ENCODE measurements at regions not wholly inside any gene's neighbourhood (a gene's known extent, or its start where the extent isn't known, plus 50 kb on each side); places are given as distances from the start of the nearest gene placed in this dataset.

- Mint-ChIP-seq H3K4me1 (no peaks in the 10 kb centered on the region), H3K27ac (no peak overlapping the region), H3K36me3 (no peaks in the 10 kb centered on the region), H3K9me3 (no peaks in the 10 kb centered on the region), H3K4me3 (no peak overlapping the region)
- DNase-seq (ENCODE audit: low spot score in 2 of 2) (no peak), ATAC-seq (no peak)
Observed at GRCh38 chr7:26447116-26447515, 155.5 kb downstream of the SNX10 start.

- Mint-ChIP-seq H3K27ac (peak overlapping the region; percentile 8), H3K9me3 (no peaks in the 10 kb centered on the region)
- no peak for DNase-seq (ENCODE audit: low spot score in 2 of 2)
Observed at GRCh38 chr7:26449175-26450165, 157.8 kb downstream of the SNX10 start.

DNA sequence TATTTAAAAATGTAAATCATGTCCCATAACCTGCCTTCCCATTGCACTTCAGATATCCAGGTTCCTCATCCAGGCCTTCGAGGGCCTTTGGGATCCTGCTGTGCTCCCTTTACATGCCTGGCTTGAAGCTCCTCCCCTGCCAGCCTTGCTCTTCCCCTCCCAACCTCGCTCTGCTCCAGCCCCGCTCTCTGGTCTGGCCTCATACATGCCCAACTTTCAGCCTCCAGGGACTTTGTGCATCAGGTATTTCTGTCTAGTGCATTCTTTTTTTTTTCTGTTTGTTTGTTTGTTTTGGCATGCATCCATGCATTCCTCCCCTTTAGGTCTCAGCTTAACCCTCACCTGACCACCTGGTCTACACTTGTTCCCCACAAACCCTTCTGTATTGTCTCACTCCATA lies 160.3 kb downstream of the SNX10 start:
- Mint-ChIP-seq H3K4me1 (no peaks in the 10 kb centered on the region), H3K36me3 (no peaks in the 10 kb centered on the region), H3K9me3 (no peaks in the 10 kb centered on the region), H3K27ac (no peak overlapping the region), H3K4me3 (no peak overlapping the region)
- DNase-seq (ENCODE audit: low spot score in 2 of 2), result no peak
- ATAC-seq, result no peak

More at GRCh38 chr7:26449175-26450165, 157.8 kb downstream of the SNX10 start:
- no peaks in the 10 kb centered on the region for H3K36me3 Mint-ChIP-seq
- H3K4me3 Mint-ChIP-seq, result no peak overlapping the region
- H3K4me1 Mint-ChIP-seq, result no peaks in the 10 kb centered on the region
- peak; percentile 26 for ATAC-seq

DNA sequence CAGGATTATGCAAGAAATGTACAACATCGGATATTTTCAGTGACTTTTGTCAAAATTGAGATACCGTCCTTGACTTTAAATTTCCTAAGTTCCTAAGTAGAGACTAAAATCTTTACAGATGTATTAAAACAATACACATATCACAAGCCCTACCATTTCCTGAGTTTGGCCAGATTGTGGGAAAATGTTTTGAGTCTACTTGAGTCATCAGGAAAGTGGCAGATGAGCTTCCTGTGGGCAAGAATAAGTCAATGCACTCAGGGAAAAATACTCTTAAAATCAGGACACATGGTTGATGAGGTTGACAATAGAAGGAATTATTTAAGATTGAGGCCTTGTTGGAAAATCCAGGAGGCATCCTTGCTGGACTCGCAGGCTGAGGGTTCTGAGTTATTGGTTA lies 162.5 kb downstream of the SNX10 start:
- Mint-ChIP-seq H3K36me3 (no peaks in the 10 kb centered on the region), H3K4me3 (no peak overlapping the region), H3K9me3 (no peaks in the 10 kb centered on the region), H3K27ac (no peak overlapping the region), H3K4me1 (no peaks in the 10 kb centered on the region)
- DNase-seq (ENCODE audit: low spot score in 2 of 2) (no peak), ATAC-seq (no peak)

DNA sequence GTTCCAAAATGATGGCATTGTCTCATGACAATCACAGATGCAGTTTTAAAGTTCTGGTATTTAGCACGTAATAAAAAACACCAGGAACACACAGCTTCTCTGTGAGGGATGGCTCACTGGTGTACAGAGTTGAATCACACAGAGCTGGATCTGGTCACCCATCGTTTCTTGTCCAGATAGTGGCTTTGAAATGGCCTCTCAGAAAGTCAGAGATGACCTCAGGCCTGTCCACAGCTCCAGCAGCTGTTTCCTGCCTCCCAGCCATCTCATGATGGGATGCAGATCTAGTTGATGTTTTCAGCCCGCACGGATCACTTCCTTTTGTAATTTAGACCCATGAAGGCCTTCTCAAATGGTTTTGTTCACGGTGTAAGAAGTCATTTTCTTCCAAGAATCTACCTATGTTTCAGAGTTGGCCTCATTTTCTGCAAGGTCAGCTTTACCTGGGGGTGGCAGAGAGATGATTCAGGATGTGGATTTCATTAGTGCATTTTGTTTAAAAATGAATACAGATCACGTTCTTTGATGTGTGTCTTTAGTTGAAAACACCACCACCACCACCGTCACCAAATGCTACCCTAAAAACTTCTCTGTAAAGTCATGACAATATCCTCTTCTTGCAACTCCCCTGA lies 166.2 kb downstream of the SNX10 start:
- no peak for ATAC-seq
- DNase-seq (ENCODE audit: low spot score in 2 of 2), result no peak
- Mint-ChIP-seq H3K9me3 (no peaks in the 10 kb centered on the region), H3K4me1 (no peaks in the 10 kb centered on the region), H3K4me3 (no peak overlapping the region), H3K36me3 (no peaks in the 10 kb centered on the region), H3K27ac (no peak overlapping the region)

DNA sequence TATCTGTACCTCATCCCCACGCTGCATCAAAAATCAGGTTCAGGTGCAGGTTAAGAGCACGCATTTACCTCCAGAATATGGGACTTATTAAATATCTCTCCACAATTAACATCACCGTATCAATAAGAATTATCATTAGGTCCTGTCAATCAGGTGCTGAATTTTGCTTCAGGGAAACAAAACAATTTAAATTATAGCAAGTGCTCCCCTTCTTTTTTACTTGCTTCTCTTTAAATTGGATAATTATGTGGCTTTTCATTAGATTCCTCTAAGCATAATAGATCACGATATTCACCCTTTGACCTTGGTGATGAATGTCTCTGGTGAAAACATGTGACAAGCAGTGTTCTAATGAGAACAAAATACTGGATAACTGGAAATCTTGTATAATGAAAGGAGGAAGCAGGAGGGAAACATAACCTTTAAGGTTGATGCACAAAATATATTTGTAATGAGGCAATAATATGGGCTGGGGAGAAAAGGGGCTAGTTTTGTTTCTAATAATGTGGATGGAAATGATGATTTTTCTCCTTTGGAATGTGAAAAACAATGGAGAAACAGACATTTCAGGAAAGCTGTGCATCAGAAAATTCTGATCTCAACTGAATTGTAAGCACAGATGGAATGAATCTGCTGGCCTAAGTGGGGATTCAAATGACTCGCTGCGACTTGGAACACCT lies 166.9 kb downstream of the SNX10 start:
- H3K4me3 Mint-ChIP-seq, result no peak overlapping the region
- H3K9me3 Mint-ChIP-seq, result no peaks in the 10 kb centered on the region
- no peak overlapping the region for H3K27ac Mint-ChIP-seq
- ATAC-seq (no peak), DNase-seq (ENCODE audit: low spot score in 2 of 2) (no peak)
- H3K36me3 Mint-ChIP-seq, result no peaks in the 10 kb centered on the region
- H3K4me1 Mint-ChIP-seq, result no peaks in the 10 kb centered on the region

DNA sequence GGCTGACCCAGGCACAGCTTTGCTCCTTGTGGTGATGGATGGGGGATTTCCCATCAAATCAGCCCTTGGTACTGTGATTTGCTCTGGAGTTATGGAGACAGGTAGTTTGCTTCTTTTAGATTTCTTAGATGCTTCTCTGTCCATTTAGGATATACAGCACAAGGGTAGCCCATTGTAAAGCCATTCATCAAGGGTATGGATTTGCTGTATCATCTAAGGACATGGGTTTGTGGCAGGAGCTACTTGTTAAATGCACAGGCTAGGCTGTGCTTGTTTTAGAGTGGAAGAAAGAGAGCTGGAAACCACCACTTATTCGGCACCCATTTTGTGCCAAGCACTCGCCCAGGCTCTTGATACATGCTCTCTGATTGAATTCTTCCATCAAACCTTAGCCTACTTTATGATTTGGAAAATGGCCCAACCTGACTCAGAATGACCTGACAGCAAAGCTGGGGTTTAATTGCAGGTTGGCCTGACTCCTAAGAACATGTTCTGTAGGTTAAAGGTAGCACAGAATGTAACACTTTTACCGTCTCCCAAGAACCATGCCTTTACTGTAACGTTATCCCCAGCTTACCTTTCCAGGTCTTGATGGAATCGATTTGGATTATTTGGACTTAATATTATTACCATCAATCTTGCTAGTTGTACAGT lies 168.0 kb downstream of the SNX10 start:
- Mint-ChIP-seq H3K9me3 (no peaks in the 10 kb centered on the region), H3K27ac (no peak overlapping the region), H3K4me3 (no peak overlapping the region), H3K4me1 (no peaks in the 10 kb centered on the region), H3K36me3 (no peaks in the 10 kb centered on the region)
- DNase-seq (ENCODE audit: low spot score in 2 of 2) (no peak), ATAC-seq (no peak)

GRCh38 chr7:26460351-26461085 lies 168.9 kb downstream of the SNX10 start:
- Mint-ChIP-seq H3K36me3 (no peaks in the 10 kb centered on the region), H3K27ac (no peak overlapping the region), H3K4me3 (no peak overlapping the region), H3K4me1 (no peaks in the 10 kb centered on the region), H3K9me3 (no peaks in the 10 kb centered on the region)
- no peak for ATAC-seq
- no peak for DNase-seq (ENCODE audit: low spot score in 2 of 2)

DNA sequence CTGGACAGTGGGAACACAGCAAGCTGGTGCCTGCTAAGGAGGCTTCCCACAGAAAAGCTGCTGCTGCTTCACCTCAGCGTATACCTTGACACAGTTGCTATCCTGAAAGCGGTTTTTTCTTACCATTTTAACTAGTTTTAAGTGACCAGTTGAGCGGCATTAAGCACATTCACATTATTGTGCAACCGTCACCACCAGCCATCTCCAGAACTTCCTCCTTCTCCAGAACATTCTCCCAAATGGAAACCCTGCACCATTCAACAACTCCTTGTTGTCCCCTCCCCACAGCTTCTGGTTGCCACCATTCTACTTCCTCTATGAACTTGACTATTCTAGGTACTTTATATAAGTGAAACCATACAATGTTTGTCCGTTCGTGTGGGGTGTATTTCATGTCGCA lies 169.9 kb downstream of the SNX10 start:
- no peaks in the 10 kb centered on the region for H3K9me3 Mint-ChIP-seq
- H3K36me3 Mint-ChIP-seq, result no peaks in the 10 kb centered on the region
- H3K4me3 Mint-ChIP-seq, result no peak overlapping the region
- DNase-seq (ENCODE audit: low spot score in 2 of 2) (no peak), ATAC-seq (no peak)
- H3K27ac Mint-ChIP-seq, result no peak overlapping the region
- no peaks in the 10 kb centered on the region for H3K4me1 Mint-ChIP-seq

GRCh38 chr7:26466007-26466406 lies 174.3 kb downstream of the SNX10 start:
- no peak for DNase-seq (ENCODE audit: low spot score in 2 of 2)
- H3K9me3 Mint-ChIP-seq, result no peaks in the 10 kb centered on the region
- H3K4me1 Mint-ChIP-seq, result no peaks in the 10 kb centered on the region
- no peak overlapping the region for H3K27ac Mint-ChIP-seq
- no peak for ATAC-seq
- H3K4me3 Mint-ChIP-seq, result no peak overlapping the region
- H3K36me3 Mint-ChIP-seq, result no peaks in the 10 kb centered on the region

- ATAC-seq (no peak), DNase-seq (ENCODE audit: low spot score in 2 of 2) (no peak)
- Mint-ChIP-seq H3K27ac (no peak overlapping the region), H3K9me3 (no peaks in the 10 kb centered on the region), H3K4me1 (no peaks in the 10 kb centered on the region), H3K36me3 (no peaks in the 10 kb centered on the region), H3K4me3 (no peak overlapping the region)
Observed at GRCh38 chr7:26467104-26467503, 175.4 kb downstream of the SNX10 start.

DNA sequence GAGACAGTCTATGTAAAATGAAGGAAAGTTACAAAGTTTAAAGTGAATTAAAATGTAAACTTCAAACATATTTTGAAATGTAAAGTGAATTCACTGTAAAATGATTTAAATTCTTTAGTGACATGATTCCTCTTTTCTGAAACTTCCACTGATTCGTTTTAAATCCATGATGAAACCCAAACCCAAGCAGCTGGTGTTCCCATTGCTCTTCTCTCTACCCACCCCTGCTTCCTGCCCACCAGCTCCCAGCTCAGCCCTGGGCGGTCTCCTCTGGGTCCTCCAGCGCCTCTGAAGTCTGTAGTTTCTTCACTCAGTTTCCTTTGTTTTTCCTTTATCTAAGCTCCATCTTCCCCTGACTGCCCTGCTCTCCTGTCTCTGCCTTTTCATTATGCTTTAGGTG lies 175.9 kb downstream of the SNX10 start:
- no peak for ATAC-seq
- Mint-ChIP-seq H3K4me1 (no peaks in the 10 kb centered on the region), H3K27ac (no peak overlapping the region), H3K36me3 (no peaks in the 10 kb centered on the region), H3K4me3 (no peak overlapping the region), H3K9me3 (no peaks in the 10 kb centered on the region)
- no peak for DNase-seq (ENCODE audit: low spot score in 2 of 2)

DNA sequence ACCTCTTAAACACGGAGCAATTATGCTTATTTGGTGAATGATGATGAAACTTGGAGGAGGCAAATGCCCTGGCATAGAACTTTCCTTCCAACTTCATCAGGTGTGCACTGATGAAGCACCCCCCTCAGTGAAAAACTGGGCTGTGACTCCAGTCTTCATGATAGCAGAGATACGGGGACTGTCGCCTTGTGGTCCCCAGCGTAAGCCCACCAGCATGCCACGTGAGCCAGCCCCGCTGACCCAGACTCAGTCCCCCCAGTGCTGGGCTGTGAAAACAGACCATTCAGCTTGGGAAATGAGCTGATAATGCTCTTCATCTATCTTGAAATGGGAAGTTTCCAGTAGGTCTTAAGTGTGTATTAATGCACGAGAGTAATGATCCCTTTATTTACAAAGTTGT lies 177.0 kb downstream of the SNX10 start:
- no peak overlapping the region for H3K4me3 Mint-ChIP-seq
- H3K36me3 Mint-ChIP-seq, result no peaks in the 10 kb centered on the region
- ATAC-seq, result no peak
- DNase-seq (ENCODE audit: low spot score in 2 of 2), result no peak
- H3K27ac Mint-ChIP-seq, result no peak overlapping the region
- no peaks in the 10 kb centered on the region for H3K4me1 Mint-ChIP-seq
- no peaks in the 10 kb centered on the region for H3K9me3 Mint-ChIP-seq

DNA sequence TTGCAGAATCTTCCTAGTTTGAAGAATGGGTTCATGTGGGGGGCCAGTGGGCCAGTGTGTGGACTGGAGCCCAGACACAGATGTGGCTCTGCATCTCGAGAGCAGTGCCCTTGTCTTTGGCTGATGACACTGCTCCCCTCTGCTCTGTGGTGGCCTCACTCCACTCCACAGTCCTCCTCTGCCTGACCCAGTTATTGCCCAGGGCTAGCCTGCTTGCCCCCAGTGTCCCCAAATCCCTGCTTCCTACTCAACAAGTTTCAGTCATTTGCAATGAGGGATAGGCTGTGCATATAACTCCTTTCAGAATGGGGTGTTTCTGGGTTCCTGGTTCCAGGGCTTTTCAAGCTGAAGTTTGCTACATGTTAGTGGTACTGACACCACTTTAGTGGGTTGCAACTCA lies 177.5 kb downstream of the SNX10 start:
- no peaks in the 10 kb centered on the region for H3K36me3 Mint-ChIP-seq

DNA sequence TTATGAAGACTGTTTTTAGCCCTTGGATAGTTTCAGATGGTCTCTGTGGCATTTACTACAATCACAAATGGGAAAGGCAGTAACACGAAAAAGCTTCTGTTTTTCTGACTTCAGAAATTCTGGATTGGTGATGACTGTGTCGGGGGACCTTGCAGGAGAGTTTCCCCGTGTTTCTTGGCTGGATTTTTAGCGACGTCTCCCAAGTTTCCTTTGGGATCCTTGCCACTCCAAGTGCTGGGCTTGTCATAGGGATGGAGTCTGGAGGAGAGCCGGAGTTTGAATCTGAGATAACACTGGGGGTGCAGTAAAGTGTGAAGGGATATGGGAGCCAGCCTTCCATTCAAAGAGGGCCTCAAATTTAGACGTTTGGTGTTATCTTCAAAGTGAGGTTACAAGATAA lies 179.0 kb downstream of the SNX10 start:
- Mint-ChIP-seq H3K4me3 (no peak overlapping the region), H3K27ac (no peak overlapping the region), H3K9me3 (no peaks in the 10 kb centered on the region)

More for the DNA sequence above, 177.5 kb downstream of the SNX10 start:
- no peak overlapping the region for H3K4me3 Mint-ChIP-seq
- no peaks in the 10 kb centered on the region for H3K9me3 Mint-ChIP-seq
- no peaks in the 10 kb centered on the region for H3K4me1 Mint-ChIP-seq
- H3K27ac Mint-ChIP-seq, result no peak overlapping the region
- no peak for DNase-seq (ENCODE audit: low spot score in 2 of 2)
- ATAC-seq, result no peak

More for the DNA sequence above, 179.0 kb downstream of the SNX10 start:
- H3K4me1 Mint-ChIP-seq, result no peaks in the 10 kb centered on the region
- ATAC-seq (no peak), DNase-seq (ENCODE audit: low spot score in 2 of 2) (no peak)
- no peaks in the 10 kb centered on the region for H3K36me3 Mint-ChIP-seq
